HAP-1 (cell line): ENCODE measurements at regions not wholly inside any gene's neighbourhood (a gene's known extent, or its start where the extent isn't known, plus 50 kb on each side); places are given as distances from the start of the nearest gene placed in this dataset.

Experiments used
- DNase-seq, 2 experiments: peaks; one replicate each; pipeline ENCODE4 v3.0.0-alpha.2; 2016 to 2020; ENCODE audit warnings: low spot score in 2 of 2
- H3K27me3 ChIP-seq: fragments of 250-450 bp; sonication (Bioruptor Pico); 2 replicates; pipeline ENCODE4 v1.5.1; 2020; ENCODE audit warnings: low read depth, mild to moderate bottlenecking, moderate library complexity
- H3K36me3 ChIP-seq: fragments of 250-450 bp; sonication (Bioruptor Pico); replicated peaks from 2 replicates; pipeline ENCODE4 v1.5.1; 2020; ENCODE audit warnings: mild to moderate bottlenecking
- H3K4me1 ChIP-seq: fragments of 250-450 bp; sonication (Bioruptor Pico); 2 replicates; pipeline ENCODE4 v1.5.1; 2020; ENCODE audit warnings: mild to moderate bottlenecking
- H3K4me3 ChIP-seq: fragments of 250-450 bp; sonication (Bioruptor Pico); 2 replicates; pipeline ENCODE4 v1.5.1; 2020; ENCODE audit warnings: mild to moderate bottlenecking, moderate library complexity
- H3K9me3 ChIP-seq: fragments of 250-450 bp; sonication (Bioruptor Pico); 2 replicates; pipeline ENCODE4 v1.5.1; 2020; ENCODE audit warnings: mild to moderate bottlenecking, moderate library complexity
- in situ Hi-C: fragments of 300-500 bp; cut with MboI; formaldehyde crosslinking; loops from 3 replicates; pipeline ENCODE4 v1.14.3; 2020; ENCODE audit warnings: low sequenced_read_pairs, inconsistent platforms, mixed read lengths

GRCh38 chr3:117609330-117609729, 899.8 kb downstream of the TUSC7 start:
- Histone ChIP-seq H3K27me3 (no peaks in the 10 kb centered on the region), H3K4me3 (no peak overlapping the region), H3K4me1 (no peaks in the 10 kb centered on the region), H3K36me3 (no peaks in the 10 kb centered on the region), H3K9me3 (no peaks in the 10 kb centered on the region)
- in situ Hi-C loops, result no loop called here
- no peak for DNase-seq

DNA sequence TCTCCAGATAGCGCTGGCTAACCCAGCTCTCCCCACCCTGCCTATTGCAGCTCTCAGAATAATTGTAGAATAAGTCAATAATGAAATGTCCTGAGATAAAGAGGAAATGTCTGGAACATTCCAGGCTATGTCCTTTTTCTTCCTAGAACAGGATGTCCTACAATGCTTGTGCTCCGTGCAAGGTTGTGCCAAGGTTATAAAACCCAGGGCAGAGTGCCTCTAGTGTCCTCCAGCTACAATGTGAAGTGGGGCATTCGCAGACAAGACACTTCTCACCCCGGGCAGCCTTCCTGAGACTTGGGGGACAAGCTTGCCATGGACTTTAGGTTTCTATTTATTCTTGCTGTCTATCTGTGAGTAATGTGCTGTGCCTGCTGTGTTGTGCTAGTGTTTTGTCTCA, 900.6 kb downstream of the TUSC7 start:
- DNase-seq, result no peak
- Histone ChIP-seq H3K9me3 (no peaks in the 10 kb centered on the region), H3K4me1 (no peaks in the 10 kb centered on the region), H3K4me3 (no peak overlapping the region), H3K36me3 (no peaks in the 10 kb centered on the region), H3K27me3 (no peaks in the 10 kb centered on the region)
- in situ Hi-C loops, result no loop called here

GRCh38 chr3:117611211-117611610, 901.6 kb downstream of the TUSC7 start:
- in situ Hi-C loops, result no loop called here
- Histone ChIP-seq H3K4me1 (no peaks in the 10 kb centered on the region), H3K27me3 (no peaks in the 10 kb centered on the region), H3K36me3 (no peaks in the 10 kb centered on the region), H3K4me3 (no peak overlapping the region), H3K9me3 (no peaks in the 10 kb centered on the region)
- no peak for DNase-seq

DNA sequence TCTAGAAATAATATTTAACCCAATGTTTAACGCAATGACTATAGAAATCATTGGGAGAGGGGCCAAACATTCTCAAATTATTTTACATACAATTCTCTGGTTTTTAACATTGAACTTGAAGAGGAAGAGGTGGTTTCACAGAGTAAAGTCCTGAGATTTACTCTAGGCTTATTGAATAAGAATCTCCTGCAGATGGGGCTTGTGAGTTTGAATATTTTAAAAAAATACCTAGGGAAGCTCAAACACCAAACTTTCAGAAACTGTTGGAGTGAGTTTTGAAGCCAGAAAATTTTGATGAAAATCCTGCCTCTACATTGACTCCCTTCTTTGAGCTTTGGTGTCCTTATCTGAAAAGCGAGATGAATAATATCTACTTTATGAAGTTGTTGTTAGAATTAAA, 906.6 kb downstream of the TUSC7 start:
- Histone ChIP-seq H3K4me3 (no peak overlapping the region), H3K27me3 (no peaks in the 10 kb centered on the region), H3K4me1 (no peaks in the 10 kb centered on the region), H3K9me3 (no peaks in the 10 kb centered on the region), H3K36me3 (no peaks in the 10 kb centered on the region)
- in situ Hi-C loops, result no loop called here
- DNase-seq, result no peak

DNA sequence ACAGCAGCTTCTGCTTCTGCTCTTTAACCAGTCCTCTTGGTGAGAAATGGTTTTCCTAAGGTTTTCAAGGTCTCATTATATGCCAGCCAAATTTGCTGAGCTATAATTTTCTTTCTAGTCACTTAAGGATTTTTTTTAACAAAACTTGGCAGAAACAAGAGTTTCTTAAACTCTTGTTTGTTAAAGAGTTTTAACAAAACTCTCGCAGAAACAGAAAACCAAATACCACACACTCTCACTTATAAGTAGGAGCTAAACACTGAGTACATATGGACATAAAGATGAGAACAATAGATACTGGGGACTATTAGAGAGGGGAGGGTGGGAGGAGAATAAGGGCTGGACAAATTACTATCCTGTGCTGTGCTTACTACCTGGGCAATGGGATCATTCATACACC, 908.3 kb downstream of the TUSC7 start:
- in situ Hi-C loops, result no loop called here
- DNase-seq, result no peak
- Histone ChIP-seq H3K4me3 (no peak overlapping the region), H3K9me3 (no peaks in the 10 kb centered on the region), H3K4me1 (no peaks in the 10 kb centered on the region), H3K27me3 (no peaks in the 10 kb centered on the region; the same call in 1 of the 2 replicates), H3K36me3 (no peaks in the 10 kb centered on the region)

GRCh38 chr3:117618462-117618861, 908.9 kb downstream of the TUSC7 start:
- Histone ChIP-seq H3K27me3 (no peaks in the 10 kb centered on the region; the same call in 1 of the 2 replicates), H3K4me1 (no peaks in the 10 kb centered on the region), H3K36me3 (no peaks in the 10 kb centered on the region), H3K9me3 (no peaks in the 10 kb centered on the region), H3K4me3 (no peak overlapping the region)
- no peak for DNase-seq
- in situ Hi-C loops, result no loop called here

- Histone ChIP-seq H3K9me3 (no peaks in the 10 kb centered on the region), H3K4me1 (no peaks in the 10 kb centered on the region), H3K36me3 (no peaks in the 10 kb centered on the region), H3K27me3 (no peaks in the 10 kb centered on the region; the same call in 1 of the 2 replicates), H3K4me3 (no peak overlapping the region)
- in situ Hi-C loops, result no loop called here
- DNase-seq, result no peak
These were observed 910.2 kb downstream of the TUSC7 start for GRCh38 chr3:117619805-117620204.

DNA sequence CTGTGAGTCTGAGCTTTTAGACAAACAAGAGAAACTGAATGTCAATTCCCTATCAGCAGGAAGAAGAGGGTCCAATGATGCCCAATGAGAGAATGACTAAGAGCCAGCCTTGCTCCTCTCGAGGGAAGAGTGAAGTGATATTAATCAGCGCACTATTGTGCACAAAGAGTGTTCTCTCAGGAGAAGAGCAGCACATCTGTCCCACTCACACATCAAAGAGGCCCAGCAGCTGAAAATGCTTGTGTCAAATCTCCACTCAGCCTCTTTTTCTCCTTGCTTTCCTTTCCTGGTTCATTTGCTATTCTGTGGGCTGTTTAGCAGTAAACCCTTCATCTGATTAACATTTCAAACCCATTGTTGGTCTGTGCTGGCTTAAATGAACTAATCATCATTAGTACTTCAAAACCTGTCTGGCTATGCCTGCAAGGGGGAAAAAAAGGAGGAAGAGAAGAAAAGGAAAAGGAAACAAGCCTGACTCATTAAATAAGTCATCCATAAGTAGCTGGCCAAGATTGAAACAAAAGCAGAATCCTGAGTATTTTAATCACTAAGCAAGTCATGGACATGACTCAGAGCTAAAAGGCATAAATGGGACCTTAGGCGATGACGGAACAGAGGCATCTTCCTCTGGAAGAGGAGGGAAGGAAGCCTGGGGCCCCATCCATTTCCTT, 912.7 kb downstream of the TUSC7 start:
- H3K4me1 ChIP-seq, result no peaks in the 10 kb centered on the region
- in situ Hi-C loops, result no loop called here
- DNase-seq, result peak in 1 of 2 experiments; percentile 6

GRCh38 chr3:117624424-117624823, 914.8 kb downstream of the TUSC7 start:
- in situ Hi-C loops, result no loop called here
- H3K27me3 ChIP-seq, result no peaks in the 10 kb centered on the region; the same call in 1 of the 2 replicates
- H3K4me3 ChIP-seq, result no peak overlapping the region
- H3K4me1 ChIP-seq, result peaks cover 7% of the 10 kb centered on the region
- no peaks in the 10 kb centered on the region for H3K9me3 ChIP-seq
- no peaks in the 10 kb centered on the region for H3K36me3 ChIP-seq
- DNase-seq, result no peak

More for the DNA sequence above, 912.7 kb downstream of the TUSC7 start:
- Histone ChIP-seq H3K9me3 (no peaks in the 10 kb centered on the region), H3K27me3 (no peaks in the 10 kb centered on the region; the same call in 1 of the 2 replicates), H3K4me3 (no peak overlapping the region), H3K36me3 (no peaks in the 10 kb centered on the region)

DNA sequence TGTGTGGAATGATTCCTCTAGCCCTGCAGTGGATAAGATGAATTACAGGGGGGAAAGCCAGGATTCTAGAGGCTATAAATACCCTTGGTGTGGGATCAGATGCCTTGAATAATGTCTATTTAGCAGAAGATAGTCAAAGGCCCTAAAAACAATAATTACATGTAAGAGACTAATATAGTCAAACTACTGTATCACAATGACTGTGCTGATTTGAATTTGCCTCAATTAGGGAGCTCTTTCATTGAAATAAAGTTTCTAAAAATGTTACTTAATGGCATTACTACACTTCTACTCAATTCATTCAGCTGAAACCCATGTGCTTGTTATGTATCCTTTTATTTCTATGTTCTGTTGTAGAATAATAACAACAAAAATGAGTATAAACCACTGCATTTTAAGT, 915.6 kb downstream of the TUSC7 start:
- no peaks in the 10 kb centered on the region; the same call in 1 of the 2 replicates for H3K27me3 ChIP-seq
- H3K4me1 ChIP-seq, result peaks cover 7% of the 10 kb centered on the region
- no peak overlapping the region for H3K4me3 ChIP-seq
- H3K9me3 ChIP-seq, result no peaks in the 10 kb centered on the region
- H3K36me3 ChIP-seq, result no peaks in the 10 kb centered on the region
- in situ Hi-C loops, result no loop called here
- DNase-seq, result no peak

- H3K27me3 ChIP-seq, result no peaks in the 10 kb centered on the region; the same call in 1 of the 2 replicates
- H3K36me3 ChIP-seq, result no peaks in the 10 kb centered on the region
- H3K9me3 ChIP-seq, result no peaks in the 10 kb centered on the region
- no peak overlapping the region for H3K4me3 ChIP-seq
- DNase-seq, result no peak
- in situ Hi-C loops, result no loop called here
- peaks cover 7% of the 10 kb centered on the region for H3K4me1 ChIP-seq
These were observed 917.0 kb downstream of the TUSC7 start for GRCh38 chr3:117626577-117626976.

DNA sequence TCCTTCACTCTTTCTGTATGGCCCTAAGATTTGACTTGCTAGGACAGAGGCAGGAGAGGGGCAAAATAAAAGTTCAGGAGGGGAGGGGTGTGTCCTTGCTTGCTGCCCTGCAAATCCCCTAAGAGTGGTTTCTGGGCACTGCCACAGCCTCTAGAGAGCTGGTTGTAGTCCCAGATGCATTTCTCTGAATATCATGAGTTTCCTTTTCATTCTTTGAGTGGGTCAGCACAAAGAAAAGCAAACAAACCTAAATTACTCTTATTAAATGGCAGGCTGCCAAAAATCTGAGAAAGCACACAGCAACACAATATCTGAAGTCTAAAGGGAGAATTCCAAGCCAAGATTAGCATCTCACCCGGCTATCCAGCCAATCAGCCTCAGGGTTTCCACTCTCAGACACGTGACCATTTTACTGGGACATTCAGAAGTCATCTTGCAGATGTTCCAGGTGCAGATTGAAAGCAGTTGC, 919.3 kb downstream of the TUSC7 start:
- H3K27me3 ChIP-seq, result no peaks in the 10 kb centered on the region
- in situ Hi-C loops, result no loop called here
- DNase-seq, result peak; percentile 73 to 88
- no peaks in the 10 kb centered on the region for H3K36me3 ChIP-seq
- no peak overlapping the region for H3K4me3 ChIP-seq
- no peaks in the 10 kb centered on the region for H3K9me3 ChIP-seq
- H3K4me1 ChIP-seq, result peaks cover 7% of the 10 kb centered on the region

GRCh38 chr3:117629505-117629904, 919.9 kb downstream of the TUSC7 start:
- Histone ChIP-seq H3K36me3 (no peaks in the 10 kb centered on the region), H3K27me3 (no peaks in the 10 kb centered on the region), H3K9me3 (no peaks in the 10 kb centered on the region), H3K4me1 (peaks cover 7% of the 10 kb centered on the region), H3K4me3 (no peak overlapping the region)
- DNase-seq, result no peak
- in situ Hi-C loops, result no loop called here

DNA sequence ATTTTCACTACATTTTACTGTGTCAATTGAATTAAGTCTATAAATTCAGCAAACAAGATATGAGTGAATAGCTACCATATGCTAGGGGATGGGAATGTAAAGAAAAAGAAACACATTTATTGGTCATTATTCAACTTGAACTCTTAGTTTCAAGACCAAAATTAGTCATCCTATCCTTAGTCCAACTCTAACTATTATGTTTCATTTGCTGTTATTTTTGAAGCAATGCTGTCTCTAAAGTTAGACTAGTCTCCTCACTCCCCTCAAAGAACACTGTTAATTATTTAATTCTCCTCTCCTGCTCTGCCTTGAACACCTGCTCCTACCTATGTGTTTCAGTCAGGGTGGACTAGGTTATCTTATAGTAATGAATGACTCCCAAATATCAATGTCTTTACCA, 920.9 kb downstream of the TUSC7 start:
- no peaks in the 10 kb centered on the region for H3K36me3 ChIP-seq
- in situ Hi-C loops, result no loop called here
- no peaks in the 10 kb centered on the region for H3K27me3 ChIP-seq
- H3K9me3 ChIP-seq, result no peaks in the 10 kb centered on the region
- no peak for DNase-seq
- no peak overlapping the region for H3K4me3 ChIP-seq
- H3K4me1 ChIP-seq, result peaks cover 7% of the 10 kb centered on the region

- in situ Hi-C loops, result no loop called here
- no peaks in the 10 kb centered on the region for H3K36me3 ChIP-seq
- H3K27me3 ChIP-seq, result peaks cover 2% of the 10 kb centered on the region; the same call in 1 of the 2 replicates
- no peak overlapping the region for H3K4me3 ChIP-seq
- peaks cover 7% of the 10 kb centered on the region for H3K4me1 ChIP-seq
- no peak for DNase-seq
- H3K9me3 ChIP-seq, result no peaks in the 10 kb centered on the region
These were observed 921.3 kb downstream of the TUSC7 start for GRCh38 chr3:117630885-117631284.
